Stimulated activated CD8-positive, alpha-beta memory T cell treated with anti-CD3 and anti-CD28 coated beads, Interleukin-2, amount 100 ng/mL, for 1 hour (primary cell): ENCODE measurements at regions not wholly inside any gene's neighbourhood (a gene's known extent, or its start where the extent isn't known, plus 50 kb on each side); places are given as distances from the start of the nearest gene placed in this dataset.

ENCODE experiments used
- DNase-seq, 2 donors: peaks; one replicate each; pipeline ENCODE4 v3.0.0-alpha.2; 2020; ENCODE audit warnings: low read depth in 2 of 2

GRCh38 chr13:89584058-89584620 lies 1763.3 kb upstream of the MIR17HG start:
- no peak for DNase-seq

DNA sequence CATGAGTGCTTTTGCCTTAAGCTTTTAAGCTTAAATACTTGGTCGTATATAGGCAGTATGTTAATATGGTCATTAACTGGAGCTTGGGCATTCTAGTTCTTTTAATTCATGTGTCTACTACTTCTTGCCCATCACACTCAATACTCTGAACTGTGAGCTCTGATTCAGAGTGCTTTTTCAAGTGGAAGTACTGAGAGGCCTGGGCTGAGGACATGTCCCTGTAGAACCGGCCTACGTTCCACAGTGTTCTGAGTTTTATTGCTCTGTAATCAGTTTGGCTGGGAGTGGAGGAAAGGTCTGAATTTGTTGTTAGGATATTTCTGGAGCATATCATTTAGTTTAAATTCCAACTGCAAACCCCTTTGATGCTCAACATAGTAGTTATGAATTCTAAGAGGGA lies 1744.8 kb upstream of the MIR17HG start:
- no peak for DNase-seq

DNA sequence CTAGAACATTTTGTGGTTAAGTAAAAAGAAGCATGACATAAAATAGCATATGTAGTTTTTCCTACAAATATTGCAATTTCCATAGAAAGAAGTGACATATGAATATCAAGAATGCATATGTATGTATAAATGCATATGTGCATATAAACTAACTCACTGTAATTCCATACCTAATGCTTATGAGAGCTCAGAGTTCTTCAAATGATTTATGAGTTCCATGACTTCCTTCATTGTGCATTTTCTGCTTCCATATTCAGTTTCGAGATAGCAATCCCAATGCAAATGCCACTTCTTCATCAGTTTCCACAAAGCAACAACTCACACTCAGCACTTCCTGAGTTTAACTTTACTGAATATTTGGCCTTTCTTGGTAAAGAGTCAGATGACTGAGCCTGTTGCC lies 1744.3 kb upstream of the MIR17HG start:
- DNase-seq = no peak

DNA sequence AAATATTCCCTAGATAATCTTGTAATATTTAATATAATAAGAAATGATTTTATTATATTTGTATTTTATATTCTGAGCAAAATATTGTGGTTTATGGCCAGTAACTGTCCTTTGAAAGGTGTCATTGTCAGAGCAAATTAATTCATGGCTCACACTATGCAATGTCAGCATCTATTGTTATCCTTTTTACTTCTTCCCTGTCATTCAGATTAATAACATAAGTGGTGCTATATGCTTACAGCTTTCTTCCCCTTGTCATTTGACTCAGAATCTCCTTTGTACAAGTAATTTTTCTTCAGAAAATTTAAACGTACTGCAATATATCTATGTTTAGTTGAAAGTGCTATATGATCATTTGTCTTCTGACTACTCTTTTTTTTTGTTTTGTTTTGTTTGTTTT lies 1738.2 kb upstream of the MIR17HG start:
- DNase-seq = no peak

DNA sequence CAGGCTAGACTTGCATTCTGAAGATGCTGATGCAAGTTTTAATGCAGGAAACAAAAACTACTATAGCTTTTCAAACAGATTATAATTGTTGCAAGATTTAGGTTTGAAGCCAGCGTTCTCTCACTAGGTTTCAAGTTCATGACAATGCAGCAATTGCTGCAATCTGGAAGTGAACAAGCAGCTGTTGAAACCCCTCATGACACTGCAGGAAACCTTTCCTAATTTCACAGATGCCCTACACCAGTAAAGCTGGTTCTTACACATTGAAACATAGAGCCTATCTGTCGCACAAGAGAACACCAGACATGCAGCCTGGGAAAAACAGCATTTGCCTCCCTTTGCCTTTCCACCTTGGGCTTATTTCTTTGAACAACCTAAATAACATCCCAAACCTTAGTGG lies 1737.2 kb upstream of the MIR17HG start:
- DNase-seq = no peak

DNA sequence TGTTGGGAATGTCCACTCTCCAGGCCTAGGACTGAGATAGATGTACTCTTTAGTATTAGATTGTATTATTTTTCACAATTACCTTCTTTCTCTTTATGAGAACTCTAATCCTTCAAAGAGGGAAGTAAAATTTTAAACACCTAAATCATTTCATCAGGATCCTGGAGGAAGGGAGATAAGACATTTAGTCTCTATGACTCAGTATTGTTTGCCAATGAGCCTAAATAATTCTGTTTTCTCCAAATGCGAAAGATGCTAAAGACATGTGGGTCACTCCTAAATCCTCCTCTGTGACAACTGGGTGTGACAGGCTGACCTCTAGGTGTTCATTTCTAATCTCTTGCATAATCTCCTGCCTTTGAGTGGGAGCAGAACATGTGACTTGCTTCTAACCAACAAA lies 1736.6 kb upstream of the MIR17HG start:
- DNase-seq = no peak

GRCh38 chr13:89627996-89628395 lies 1719.5 kb upstream of the MIR17HG start:
- no peak for DNase-seq

DNA sequence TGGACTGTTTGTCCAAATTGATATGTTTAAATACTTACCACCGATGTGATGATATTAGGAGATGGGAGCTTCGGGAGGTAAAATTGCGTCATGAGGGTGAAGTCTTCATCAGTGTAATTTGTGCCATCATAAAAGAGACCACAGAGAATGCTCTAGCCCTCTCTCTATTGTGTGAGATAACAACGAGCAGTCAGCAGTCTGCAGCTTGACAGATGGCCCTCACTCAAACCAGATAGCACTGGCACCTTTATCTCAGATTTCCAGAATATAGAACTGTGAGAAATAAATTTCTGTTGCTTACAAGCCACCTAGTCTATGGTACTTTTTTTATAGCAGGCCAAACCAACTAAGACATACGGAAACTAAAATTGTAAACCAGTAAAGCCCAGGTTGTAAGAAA lies 1718.9 kb upstream of the MIR17HG start:
- no peak for DNase-seq

- DNase-seq = no peak
Measured at GRCh38 chr13:89650226-89650625, 1697.3 kb upstream of the MIR17HG start.

DNA sequence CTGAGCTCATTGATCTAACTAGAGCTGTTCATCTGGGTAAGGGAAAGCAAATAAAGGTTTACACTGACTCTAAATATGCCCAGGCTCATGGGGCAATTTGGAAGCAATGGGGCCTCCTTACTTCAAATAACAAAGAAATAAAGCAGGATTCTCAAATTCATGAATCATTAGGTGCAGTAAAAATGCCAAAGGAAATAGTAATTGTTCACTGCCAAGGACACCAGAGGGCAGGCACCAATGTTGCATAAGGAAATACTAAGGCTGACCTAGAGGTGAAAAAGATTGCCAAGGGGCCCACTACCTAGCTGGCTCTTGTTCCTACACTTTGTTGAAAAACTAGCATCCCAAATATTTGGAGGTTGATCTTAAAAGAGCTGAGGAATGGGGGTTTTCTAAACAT lies 1686.7 kb upstream of the MIR17HG start:
- DNase-seq = no peak

DNA sequence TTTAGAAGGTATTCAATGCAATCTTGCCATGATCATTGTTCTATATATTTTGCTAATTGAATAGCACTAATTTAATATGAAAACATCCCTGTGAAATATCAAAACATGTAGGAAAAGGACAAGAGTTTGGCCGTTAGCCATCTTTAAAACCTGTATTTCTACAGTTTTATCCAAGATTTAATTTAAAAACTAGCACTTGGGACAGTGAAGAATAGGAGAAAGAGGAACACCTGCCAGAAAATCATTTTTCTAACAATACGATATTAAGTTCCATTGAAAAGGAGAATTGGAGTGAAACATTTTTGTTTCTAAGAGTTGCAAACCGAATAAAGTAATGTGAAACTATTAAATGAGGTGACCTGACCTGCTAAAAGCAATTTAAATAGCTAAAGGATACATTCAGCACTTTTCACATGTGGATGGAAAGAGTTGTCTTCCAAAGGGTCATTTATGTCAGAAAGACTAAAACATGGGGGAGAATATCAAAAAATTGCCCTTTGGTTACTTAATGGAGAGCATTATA lies 1673.6 kb upstream of the MIR17HG start:
- DNase-seq = no peak

- no peak for DNase-seq
Measured at GRCh38 chr13:89678466-89679121, 1668.9 kb upstream of the MIR17HG start.

DNA sequence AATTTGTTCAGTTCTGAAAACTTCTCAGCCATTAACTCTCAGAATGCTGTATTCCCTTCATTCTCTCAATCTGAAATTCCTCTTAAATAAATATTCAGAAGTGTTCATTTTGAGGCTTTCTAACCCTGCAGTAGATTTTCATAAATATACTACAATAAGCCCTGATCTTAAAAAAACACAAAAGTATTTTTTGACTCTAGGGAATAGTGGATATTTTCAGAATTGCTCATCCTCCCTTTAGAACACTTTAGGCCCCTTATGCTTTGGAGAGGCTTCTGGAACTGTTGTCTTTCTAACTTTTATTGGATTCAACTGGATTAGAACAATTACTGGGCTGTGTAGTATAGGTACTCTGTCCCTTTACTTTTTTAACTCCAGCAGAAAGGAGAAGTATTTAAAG lies 1662.6 kb upstream of the MIR17HG start:
- no peak for DNase-seq

GRCh38 chr13:89686171-89686570 lies 1661.3 kb upstream of the MIR17HG start:
- DNase-seq = no peak

- no peak for DNase-seq
Measured at GRCh38 chr13:89687066-89687465, 1660.4 kb upstream of the MIR17HG start.

DNA sequence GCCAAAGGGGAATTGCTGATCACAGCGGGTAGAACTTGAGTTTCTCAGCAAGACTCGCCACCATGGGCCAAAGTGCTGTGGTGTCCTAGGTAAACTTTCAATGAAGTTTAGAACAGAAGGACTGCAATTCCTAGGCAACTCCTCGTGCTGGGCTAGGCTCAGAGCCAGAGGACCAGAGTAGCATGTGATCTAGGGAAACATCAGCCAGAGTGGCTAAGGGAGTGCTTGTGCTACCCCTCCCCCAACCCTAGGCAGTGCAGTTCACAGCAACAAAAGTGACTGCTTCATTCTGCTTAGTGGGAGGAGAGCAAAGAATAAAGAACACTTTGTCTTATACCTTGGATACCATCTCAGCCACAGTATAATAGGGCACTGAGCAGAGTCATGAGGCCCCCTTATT lies 1658.6 kb upstream of the MIR17HG start:
- no peak for DNase-seq

DNA sequence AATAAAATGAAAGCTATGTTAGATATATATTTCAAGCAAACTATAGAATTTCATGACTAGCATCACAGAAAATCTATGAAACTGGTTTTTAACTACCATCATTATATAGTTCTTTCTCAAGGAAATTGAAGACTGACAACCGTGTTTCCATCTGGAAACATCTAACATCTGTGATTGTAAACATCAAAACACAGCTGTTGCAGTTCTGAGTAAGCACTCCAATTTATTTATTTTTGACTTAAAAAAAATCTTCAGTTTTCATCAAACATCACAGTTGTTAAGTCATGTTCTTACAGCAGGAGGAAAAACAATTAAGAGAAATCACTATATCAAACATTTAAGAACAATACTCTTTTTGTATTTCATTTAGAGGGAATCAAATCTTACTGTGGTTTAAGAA lies 1653.0 kb upstream of the MIR17HG start:
- no peak for DNase-seq

- no peak for DNase-seq
Measured at GRCh38 chr13:89695343-89696257, 1651.9 kb upstream of the MIR17HG start.

DNA sequence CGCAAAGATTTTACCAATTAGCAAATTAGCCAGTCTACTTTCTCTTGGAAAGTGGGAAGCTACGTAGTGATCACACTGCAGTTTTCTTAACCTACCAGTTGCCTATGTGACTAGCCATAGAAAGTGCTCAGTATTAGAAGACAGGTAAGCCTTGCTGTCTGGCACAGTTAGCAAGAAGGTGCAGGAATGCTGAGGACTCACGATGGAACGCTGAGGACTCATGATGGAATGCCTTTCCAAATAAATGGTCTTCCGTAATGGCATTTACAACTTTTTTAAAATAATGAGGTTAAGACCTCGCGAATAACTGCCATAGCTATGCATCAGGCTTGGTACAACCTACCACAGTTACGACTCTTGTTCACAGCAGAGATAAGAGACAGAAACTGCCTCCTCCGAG lies 1645.6 kb upstream of the MIR17HG start:
- no peak for DNase-seq

DNA sequence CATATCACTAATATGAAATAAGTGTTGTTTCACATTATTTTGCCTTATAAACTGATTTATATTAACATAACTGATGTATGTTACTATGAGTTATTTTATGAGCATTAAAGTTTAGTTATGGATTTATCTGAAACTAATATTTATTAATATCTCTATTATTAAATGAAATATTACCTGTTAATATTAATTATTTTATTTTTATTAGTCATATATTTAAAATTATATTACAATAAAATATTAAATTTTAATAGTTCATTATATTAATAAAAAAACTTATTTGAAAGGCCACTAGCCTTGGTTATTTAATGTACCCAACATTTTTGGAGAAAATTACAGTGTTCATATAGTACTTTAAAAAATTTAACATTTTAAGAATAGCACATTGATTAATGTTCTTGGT lies 1643.4 kb upstream of the MIR17HG start:
- no peak for DNase-seq

GRCh38 chr13:89708013-89708412 lies 1639.5 kb upstream of the MIR17HG start:
- no peak for DNase-seq

GRCh38 chr13:89721216-89721615 lies 1626.3 kb upstream of the MIR17HG start:
- no peak for DNase-seq
